Breast epithelium (tissue), 4 donors: ENCODE measurements at regions not wholly inside any gene's neighbourhood (a gene's known extent, or its start where the extent isn't known, plus 50 kb on each side); places are given as distances from the start of the nearest gene placed in this dataset.

Experiments
- DNase-seq, 2 donors: peaks; one replicate each; pipeline ENCODE4 v3.0.0-alpha.2; 2019; ENCODE audit warnings: low spot score in 2 of 2
- H3K27ac ChIP-seq, 2 donors: fragments of 200-600 bp; sonication (generic) in 1 of 2; one replicate each; pipeline ENCODE4 v1.5.1; 2016 to 2019; ENCODE audit warnings: mild to moderate bottlenecking in 1 of 2
- H3K27me3 ChIP-seq, 2 donors: fragments of 200-600 bp; sonication (generic) in 1 of 2; one replicate each; pipeline versions ENCODE4 v1.5.1 to v1.6.0; 2017 to 2019; ENCODE audit warnings: control low read depth in 1 of 2, mild to moderate bottlenecking in 1 of 2
- H3K36me3 ChIP-seq: fragments of 200-600 bp; one replicate; pipeline ENCODE4 v1.5.1; 2019
- H3K4me1 ChIP-seq, 2 donors: fragments of 200-600 bp; sonication (generic); one replicate each; pipeline ENCODE4 v1.5.1; 2016 to 2019; ENCODE audit warnings: control low read depth in 1 of 2
- H3K4me3 ChIP-seq, 3 donors: fragments of 200-600 bp; sonication (generic); 1 replicate in 2 of 3; 2 replicates in 1 of 3; pipeline ENCODE4 v1.5.1; 2016 to 2019; ENCODE audit warnings: mild to moderate bottlenecking in 3 of 3, moderate library complexity in 2 of 3
- H3K9me3 ChIP-seq, 2 donors: fragments of 200-600 bp; sonication (generic) in 1 of 2; one replicate each; pipeline ENCODE4 v1.5.1; 2016 to 2019; ENCODE audit warnings: control low read depth in 1 of 2
- POLR2A ChIP-seq: fragments of 450-650 bp; IDR thresholded peaks from one replicate; pipeline ENCODE4 v1.6.1; 2016; ENCODE audit warnings: antibody characterized with exemption, mild to moderate bottlenecking, moderate library complexity
- POLR2AphosphoS5 ChIP-seq, 3 donors: sonication (generic); formaldehyde crosslinking; IDR thresholded peaks; one replicate each; pipeline ENCODE4 v1.6.1; 2017; ENCODE audit warnings: antibody characterized with exemption in 3 of 3
- intact Hi-C: fragments of 100-400 bp; cut with DNase I; formaldehyde crosslinking; loops from one replicate; pipeline ENCODE4 v1.15.1; 2023; ENCODE audit warnings: low total_unique reads
- TF ChIP-seq, protein P1 (sequence below), 3 donors: fragments of 450-650 bp; IDR thresholded peaks; one replicate each; pipeline ENCODE4 v1.5.1; 2016 to 2017; ENCODE audit warnings: antibody characterized with exemption in 3 of 3, mild to moderate bottlenecking in 3 of 3, moderate library complexity in 3 of 3

DNA sequence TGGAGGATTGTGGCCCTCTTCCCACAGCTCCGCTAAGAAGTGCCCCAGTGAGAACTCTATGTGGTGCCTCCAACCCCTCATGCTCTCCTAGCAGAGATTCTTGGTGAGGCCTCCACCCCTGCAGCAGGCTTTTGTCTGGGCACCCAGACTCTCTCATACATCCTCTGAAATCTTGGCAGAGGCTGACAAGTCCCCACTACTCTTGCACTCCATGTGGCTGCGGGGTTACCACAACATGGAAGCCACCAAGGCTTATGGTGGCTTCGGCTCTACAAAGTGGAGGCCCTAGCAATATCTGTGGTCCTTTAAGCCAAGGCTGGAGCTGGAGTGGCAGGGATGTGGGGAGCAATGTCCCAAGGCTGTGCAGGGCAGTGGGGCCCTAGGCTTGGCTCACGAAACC is 255.2 kb downstream of the COX7B2 start:
- Histone ChIP-seq H3K4me3 (no peak overlapping the region), H3K27me3 (no peaks in the 10 kb centered on the region), H3K4me1 (no peaks in the 10 kb centered on the region), H3K9me3 (peaks cover 0 to under 1% of the 10 kb centered on the region in 2 donors), H3K27ac (no peak overlapping the region), H3K36me3 (no peaks in the 10 kb centered on the region)
- TF ChIP-seq, protein P1, sequence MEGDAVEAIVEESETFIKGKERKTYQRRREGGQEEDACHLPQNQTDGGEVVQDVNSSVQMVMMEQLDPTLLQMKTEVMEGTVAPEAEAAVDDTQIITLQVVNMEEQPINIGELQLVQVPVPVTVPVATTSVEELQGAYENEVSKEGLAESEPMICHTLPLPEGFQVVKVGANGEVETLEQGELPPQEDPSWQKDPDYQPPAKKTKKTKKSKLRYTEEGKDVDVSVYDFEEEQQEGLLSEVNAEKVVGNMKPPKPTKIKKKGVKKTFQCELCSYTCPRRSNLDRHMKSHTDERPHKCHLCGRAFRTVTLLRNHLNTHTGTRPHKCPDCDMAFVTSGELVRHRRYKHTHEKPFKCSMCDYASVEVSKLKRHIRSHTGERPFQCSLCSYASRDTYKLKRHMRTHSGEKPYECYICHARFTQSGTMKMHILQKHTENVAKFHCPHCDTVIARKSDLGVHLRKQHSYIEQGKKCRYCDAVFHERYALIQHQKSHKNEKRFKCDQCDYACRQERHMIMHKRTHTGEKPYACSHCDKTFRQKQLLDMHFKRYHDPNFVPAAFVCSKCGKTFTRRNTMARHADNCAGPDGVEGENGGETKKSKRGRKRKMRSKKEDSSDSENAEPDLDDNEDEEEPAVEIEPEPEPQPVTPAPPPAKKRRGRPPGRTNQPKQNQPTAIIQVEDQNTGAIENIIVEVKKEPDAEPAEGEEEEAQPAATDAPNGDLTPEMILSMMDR (IDR thresholded peaks at IDR 0.05) = no peak
- TF ChIP-seq POLR2AphosphoS5 (IDR thresholded peaks at IDR 0.05) (no peak), POLR2A (no peak)
- intact Hi-C loops = no loop called here
- no peak for DNase-seq

- intact Hi-C loops = no loop called here
- no peaks in the 10 kb centered on the region for H3K27me3 ChIP-seq
These were observed 259.5 kb upstream of the GABRA2 start for GRCh38 chr4:46649390-46649789.

GRCh38 chr4:46648088-46648744 is 258.3 kb upstream of the GABRA2 start:
- Histone ChIP-seq H3K27me3 (no peaks in the 10 kb centered on the region), H3K4me1 (no peaks in the 10 kb centered on the region), H3K36me3 (no peaks in the 10 kb centered on the region), H3K4me3 (no peak overlapping the region), H3K27ac (no peak overlapping the region), H3K9me3 (peaks cover 0 to 9% of the 10 kb centered on the region in 2 donors)
- peak in 1 of 2 donors; percentile 57 for DNase-seq
- intact Hi-C loops = no loop called here
- TF ChIP-seq, protein P1 (IDR thresholded peaks at IDR 0.05) = peak in 2 of 3 donors; percentile 38 to 60
- TF ChIP-seq POLR2A = no peak

More at GRCh38 chr4:46649390-46649789, 259.5 kb upstream of the GABRA2 start:
- Histone ChIP-seq H3K4me3 (no peak overlapping the region), H3K27ac (no peak overlapping the region), H3K9me3 (peaks cover 0 to 9% of the 10 kb centered on the region in 2 donors), H3K4me1 (no peaks in the 10 kb centered on the region), H3K36me3 (no peaks in the 10 kb centered on the region)
- TF ChIP-seq, protein P1 (IDR thresholded peaks at IDR 0.05) = no peak
- no peak for TF ChIP-seq POLR2AphosphoS5 (IDR thresholded peaks at IDR 0.05)
- no peak for TF ChIP-seq POLR2A
- DNase-seq = no peak

GRCh38 chr4:46645126-46645525 is 255.2 kb upstream of the GABRA2 start:
- TF ChIP-seq POLR2AphosphoS5 (IDR thresholded peaks at IDR 0.05) (no peak), POLR2A (no peak)
- TF ChIP-seq, protein P1 (IDR thresholded peaks at IDR 0.05) = no peak
- no peak overlapping the region for H3K27ac ChIP-seq
- peaks cover 0 to 9% of the 10 kb centered on the region in 2 donors for H3K9me3 ChIP-seq
- H3K4me1 ChIP-seq = no peaks in the 10 kb centered on the region
- no peaks in the 10 kb centered on the region for H3K36me3 ChIP-seq
- no peak overlapping the region for H3K4me3 ChIP-seq
- intact Hi-C loops = no loop called here
- no peak for DNase-seq
- no peaks in the 10 kb centered on the region for H3K27me3 ChIP-seq
